HepG2 (cell line): ENCODE measurements at regions not wholly inside any gene's neighbourhood (a gene's known extent, or its start where the extent isn't known, plus 50 kb on each side); places are given as distances from the start of the nearest gene placed in this dataset.

ENCODE experiments used
- HOXA5 ChIP-seq: sonication (generic); formaldehyde crosslinking; IDR thresholded peaks from 2 replicates; pipeline ENCODE4 v1.4.0; 2020; ENCODE audit warnings: missing genetic modification reagents
- MED1 ChIP-seq: sonication (generic); formaldehyde crosslinking; IDR thresholded peaks from 2 replicates; pipeline ENCODE4 v1.4.0; 2020; ENCODE audit warnings: missing genetic modification reagents
- PITX1 ChIP-seq: sonication (generic); formaldehyde crosslinking; IDR thresholded peaks from 2 replicates; pipeline ENCODE4 v1.5.1; 2020; ENCODE audit warnings: mild to moderate bottlenecking, missing genetic modification reagents
- RFXAP ChIP-seq: sonication (generic); formaldehyde crosslinking; IDR thresholded peaks from 2 replicates; pipeline ENCODE4 v1.4.0; 2020; ENCODE audit warnings: missing genetic modification reagents, borderline replicate concordance
- ZFAT ChIP-seq: sonication (generic); formaldehyde crosslinking; conservative IDR thresholded peaks from 2 replicates; pipeline ENCODE4 v1.8.1; 2023; ENCODE audit warnings: missing genetic modification reagents, inconsistent platforms
- ZNF101 ChIP-seq: sonication (generic); formaldehyde crosslinking; IDR thresholded peaks from 2 replicates; pipeline ENCODE4 v1.4.0; 2020; ENCODE audit warnings: mild to moderate bottlenecking, low read depth, missing genetic modification reagents, borderline replicate concordance
- ZNF160 ChIP-seq: sonication (generic); formaldehyde crosslinking; IDR thresholded peaks from 2 replicates; pipeline ENCODE4 v1.8.0; 2022; ENCODE audit warnings: mild to moderate bottlenecking, inconsistent platforms, missing genetic modification reagents
- ZNF746 ChIP-seq: sonication (generic); formaldehyde crosslinking; IDR thresholded peaks from 2 replicates; pipeline ENCODE4 v1.8.0; 2022; ENCODE audit warnings: mild to moderate bottlenecking, missing genetic modification reagents
- ZSCAN12 ChIP-seq: sonication (generic); formaldehyde crosslinking; IDR thresholded peaks from 2 replicates; pipeline ENCODE4 v1.9.0; 2021; ENCODE audit warnings: mild to moderate bottlenecking, missing genetic modification reagents
- TF ChIP-seq, protein P1 (sequence below): sonication (generic); formaldehyde crosslinking; IDR thresholded peaks from 2 replicates; pipeline ENCODE4 v1.4.0; 2020; ENCODE audit warnings: missing genetic modification reagents, borderline replicate concordance
- TF ChIP-seq, protein P2 (sequence below): sonication (generic); formaldehyde crosslinking; IDR thresholded peaks from 2 replicates; pipeline ENCODE4 v1.8.1; 2023; ENCODE audit warnings: mild to moderate bottlenecking, missing genetic modification reagents
- TF ChIP-seq, protein P3 (sequence below): sonication (generic); formaldehyde crosslinking; IDR thresholded peaks from 2 replicates; pipeline ENCODE4 v1.8.0; 2022; ENCODE audit warnings: mild to moderate bottlenecking, missing genetic modification reagents, moderate library complexity
- TF ChIP-seq, protein P4 (sequence below): sonication (generic); formaldehyde crosslinking; IDR thresholded peaks from 2 replicates; pipeline ENCODE4 v1.8.0; 2022; ENCODE audit warnings: mild to moderate bottlenecking, missing genetic modification reagents; ENCODE audit not compliant: insufficient replicate concordance
- TF ChIP-seq, protein P5 (sequence below): IDR thresholded peaks from 2 replicates; pipeline ENCODE4 v1.6.1; 2012; ENCODE audit warnings: low read length, improper control_type of control experiment

DNA sequence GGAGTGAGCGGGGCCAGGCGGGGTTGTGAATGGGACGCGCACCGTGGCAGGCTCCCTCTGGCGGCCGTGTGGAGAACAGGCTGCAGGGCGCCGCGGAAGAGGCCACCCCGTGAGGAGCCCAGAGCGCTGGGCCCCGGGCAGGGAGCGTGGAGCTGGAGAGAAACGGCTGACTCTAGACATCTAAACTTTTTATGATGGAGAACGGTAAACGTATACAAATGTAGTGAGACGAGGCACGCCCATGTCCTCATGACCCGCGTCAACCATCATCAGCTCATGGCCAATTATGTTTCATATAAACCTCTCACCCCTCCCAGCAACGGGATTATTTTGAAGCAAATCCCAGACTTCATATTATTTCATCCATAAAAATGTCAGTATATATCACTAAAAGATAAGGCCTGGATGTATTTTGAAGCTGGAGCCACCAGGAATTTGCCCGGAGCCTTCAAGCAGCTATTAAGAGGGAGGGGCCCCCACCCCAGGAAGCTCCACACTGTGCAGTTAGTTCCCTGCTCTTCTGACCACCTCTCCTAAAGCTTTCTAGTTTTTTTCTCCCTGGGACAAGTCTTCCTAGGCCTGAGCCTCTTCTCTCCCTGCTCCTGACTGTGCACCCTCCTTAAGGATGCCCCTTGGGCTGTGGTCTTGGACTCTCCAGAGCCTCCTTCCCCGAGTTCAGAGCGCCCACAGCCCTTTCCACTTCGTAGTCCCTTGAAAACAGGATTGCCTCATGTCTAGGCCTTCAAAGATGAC, 149.5 kb downstream of the SMAD6 start (continued):
- TF ChIP-seq, protein P1, sequence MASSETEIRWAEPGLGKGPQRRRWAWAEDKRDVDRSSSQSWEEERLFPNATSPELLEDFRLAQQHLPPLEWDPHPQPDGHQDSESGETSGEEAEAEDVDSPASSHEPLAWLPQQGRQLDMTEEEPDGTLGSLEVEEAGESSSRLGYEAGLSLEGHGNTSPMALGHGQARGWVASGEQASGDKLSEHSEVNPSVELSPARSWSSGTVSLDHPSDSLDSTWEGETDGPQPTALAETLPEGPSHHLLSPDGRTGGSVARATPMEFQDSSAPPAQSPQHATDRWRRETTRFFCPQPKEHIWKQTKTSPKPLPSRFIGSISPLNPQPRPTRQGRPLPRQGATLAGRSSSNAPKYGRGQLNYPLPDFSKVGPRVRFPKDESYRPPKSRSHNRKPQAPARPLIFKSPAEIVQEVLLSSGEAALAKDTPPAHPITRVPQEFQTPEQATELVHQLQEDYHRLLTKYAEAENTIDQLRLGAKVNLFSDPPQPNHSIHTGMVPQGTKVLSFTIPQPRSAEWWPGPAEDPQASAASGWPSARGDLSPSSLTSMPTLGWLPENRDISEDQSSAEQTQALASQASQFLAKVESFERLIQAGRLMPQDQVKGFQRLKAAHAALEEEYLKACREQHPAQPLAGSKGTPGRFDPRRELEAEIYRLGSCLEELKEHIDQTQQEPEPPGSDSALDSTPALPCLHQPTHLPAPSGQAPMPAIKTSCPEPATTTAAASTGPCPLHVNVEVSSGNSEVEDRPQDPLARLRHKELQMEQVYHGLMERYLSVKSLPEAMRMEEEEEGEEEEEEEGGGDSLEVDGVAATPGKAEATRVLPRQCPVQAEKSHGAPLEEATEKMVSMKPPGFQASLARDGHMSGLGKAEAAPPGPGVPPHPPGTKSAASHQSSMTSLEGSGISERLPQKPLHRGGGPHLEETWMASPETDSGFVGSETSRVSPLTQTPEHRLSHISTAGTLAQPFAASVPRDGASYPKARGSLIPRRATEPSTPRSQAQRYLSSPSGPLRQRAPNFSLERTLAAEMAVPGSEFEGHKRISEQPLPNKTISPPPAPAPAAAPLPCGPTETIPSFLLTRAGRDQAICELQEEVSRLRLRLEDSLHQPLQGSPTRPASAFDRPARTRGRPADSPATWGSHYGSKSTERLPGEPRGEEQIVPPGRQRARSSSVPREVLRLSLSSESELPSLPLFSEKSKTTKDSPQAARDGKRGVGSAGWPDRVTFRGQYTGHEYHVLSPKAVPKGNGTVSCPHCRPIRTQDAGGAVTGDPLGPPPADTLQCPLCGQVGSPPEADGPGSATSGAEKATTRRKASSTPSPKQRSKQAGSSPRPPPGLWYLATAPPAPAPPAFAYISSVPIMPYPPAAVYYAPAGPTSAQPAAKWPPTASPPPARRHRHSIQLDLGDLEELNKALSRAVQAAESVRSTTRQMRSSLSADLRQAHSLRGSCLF: no peak
- TF ChIP-seq ZNF101 (CRISPR knock-in tag) (no peak), ZNF746 (CRISPR knock-in tag) (no peak), ZFAT (CRISPR knock-in tag) (no peak), RFXAP (CRISPR knock-in tag) (no peak), HOXA5 (no peak), ZNF160 (CRISPR knock-in tag) (no peak), ZSCAN12 (CRISPR knock-in tag) (no peak), PITX1 (CRISPR knock-in tag) (no peak), MED1 (CRISPR knock-in tag) (no peak)
- TF ChIP-seq, protein P2, sequence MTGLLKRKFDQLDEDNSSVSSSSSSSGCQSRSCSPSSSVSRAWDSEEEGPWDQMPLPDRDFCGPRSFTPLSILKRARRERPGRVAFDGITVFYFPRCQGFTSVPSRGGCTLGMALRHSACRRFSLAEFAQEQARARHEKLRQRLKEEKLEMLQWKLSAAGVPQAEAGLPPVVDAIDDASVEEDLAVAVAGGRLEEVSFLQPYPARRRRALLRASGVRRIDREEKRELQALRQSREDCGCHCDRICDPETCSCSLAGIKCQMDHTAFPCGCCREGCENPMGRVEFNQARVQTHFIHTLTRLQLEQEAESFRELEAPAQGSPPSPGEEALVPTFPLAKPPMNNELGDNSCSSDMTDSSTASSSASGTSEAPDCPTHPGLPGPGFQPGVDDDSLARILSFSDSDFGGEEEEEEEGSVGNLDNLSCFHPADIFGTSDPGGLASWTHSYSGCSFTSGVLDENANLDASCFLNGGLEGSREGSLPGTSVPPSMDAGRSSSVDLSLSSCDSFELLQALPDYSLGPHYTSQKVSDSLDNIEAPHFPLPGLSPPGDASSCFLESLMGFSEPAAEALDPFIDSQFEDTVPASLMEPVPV (CRISPR knock-in tag): no peak
- TF ChIP-seq, protein P3, sequence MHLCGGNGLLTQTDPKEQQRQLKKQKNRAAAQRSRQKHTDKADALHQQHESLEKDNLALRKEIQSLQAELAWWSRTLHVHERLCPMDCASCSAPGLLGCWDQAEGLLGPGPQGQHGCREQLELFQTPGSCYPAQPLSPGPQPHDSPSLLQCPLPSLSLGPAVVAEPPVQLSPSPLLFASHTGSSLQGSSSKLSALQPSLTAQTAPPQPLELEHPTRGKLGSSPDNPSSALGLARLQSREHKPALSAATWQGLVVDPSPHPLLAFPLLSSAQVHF (CRISPR knock-in tag): no peak
- TF ChIP-seq, protein P4, sequence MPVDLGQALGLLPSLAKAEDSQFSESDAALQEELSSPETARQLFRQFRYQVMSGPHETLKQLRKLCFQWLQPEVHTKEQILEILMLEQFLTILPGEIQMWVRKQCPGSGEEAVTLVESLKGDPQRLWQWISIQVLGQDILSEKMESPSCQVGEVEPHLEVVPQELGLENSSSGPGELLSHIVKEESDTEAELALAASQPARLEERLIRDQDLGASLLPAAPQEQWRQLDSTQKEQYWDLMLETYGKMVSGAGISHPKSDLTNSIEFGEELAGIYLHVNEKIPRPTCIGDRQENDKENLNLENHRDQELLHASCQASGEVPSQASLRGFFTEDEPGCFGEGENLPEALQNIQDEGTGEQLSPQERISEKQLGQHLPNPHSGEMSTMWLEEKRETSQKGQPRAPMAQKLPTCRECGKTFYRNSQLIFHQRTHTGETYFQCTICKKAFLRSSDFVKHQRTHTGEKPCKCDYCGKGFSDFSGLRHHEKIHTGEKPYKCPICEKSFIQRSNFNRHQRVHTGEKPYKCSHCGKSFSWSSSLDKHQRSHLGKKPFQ (CRISPR knock-in tag): no peak
- TF ChIP-seq, protein P5, sequence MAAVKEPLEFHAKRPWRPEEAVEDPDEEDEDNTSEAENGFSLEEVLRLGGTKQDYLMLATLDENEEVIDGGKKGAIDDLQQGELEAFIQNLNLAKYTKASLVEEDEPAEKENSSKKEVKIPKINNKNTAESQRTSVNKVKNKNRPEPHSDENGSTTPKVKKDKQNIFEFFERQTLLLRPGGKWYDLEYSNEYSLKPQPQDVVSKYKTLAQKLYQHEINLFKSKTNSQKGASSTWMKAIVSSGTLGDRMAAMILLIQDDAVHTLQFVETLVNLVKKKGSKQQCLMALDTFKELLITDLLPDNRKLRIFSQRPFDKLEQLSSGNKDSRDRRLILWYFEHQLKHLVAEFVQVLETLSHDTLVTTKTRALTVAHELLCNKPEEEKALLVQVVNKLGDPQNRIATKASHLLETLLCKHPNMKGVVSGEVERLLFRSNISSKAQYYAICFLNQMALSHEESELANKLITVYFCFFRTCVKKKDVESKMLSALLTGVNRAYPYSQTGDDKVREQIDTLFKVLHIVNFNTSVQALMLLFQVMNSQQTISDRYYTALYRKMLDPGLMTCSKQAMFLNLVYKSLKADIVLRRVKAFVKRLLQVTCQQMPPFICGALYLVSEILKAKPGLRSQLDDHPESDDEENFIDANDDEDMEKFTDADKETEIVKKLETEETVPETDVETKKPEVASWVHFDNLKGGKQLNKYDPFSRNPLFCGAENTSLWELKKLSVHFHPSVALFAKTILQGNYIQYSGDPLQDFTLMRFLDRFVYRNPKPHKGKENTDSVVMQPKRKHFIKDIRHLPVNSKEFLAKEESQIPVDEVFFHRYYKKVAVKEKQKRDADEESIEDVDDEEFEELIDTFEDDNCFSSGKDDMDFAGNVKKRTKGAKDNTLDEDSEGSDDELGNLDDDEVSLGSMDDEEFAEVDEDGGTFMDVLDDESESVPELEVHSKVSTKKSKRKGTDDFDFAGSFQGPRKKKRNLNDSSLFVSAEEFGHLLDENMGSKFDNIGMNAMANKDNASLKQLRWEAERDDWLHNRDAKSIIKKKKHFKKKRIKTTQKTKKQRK: no peak
